ENCODE measurements at regions not wholly inside any gene's neighbourhood (a gene's known extent, or its start where the extent isn't known, plus 50 kb on each side); places are given as distances from the start of the nearest gene placed in this dataset.
"Not testable (repeated sequence)": the region's sequence is repeated elsewhere in the genome, so short reads cannot be mapped to it uniquely, and the experiment has no call there.

DNA sequence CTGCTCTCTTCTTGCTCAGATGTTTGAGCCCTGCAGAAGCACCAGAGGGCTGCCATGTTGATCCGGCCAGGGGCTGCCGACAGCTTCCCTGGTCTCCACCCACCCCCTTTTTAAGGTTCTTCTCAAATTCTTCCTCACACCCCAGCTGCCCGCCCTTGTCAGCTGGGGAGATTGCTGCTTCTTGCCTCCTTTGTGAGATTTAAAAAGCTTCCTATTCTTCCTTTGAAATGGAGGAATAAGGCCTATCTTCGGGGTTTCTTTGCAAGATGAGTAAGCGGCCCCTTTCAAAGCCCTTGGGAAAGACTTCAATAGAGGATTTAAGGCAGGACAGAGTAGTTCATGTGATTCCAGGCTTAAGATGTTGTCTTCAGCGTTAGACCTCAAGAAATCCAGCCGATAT lies 211.9 kb upstream of the SHH start:
- DNase-seq, result no peak

GRCh38 chr7:156022483-156023459 lies 210.5 kb upstream of the SHH start:
- peak; percentile 22 for DNase-seq

- DNase-seq, result peak; percentile 24
These were observed 209.2 kb upstream of the SHH start for GRCh38 chr7:156021471-156021870.

DNA sequence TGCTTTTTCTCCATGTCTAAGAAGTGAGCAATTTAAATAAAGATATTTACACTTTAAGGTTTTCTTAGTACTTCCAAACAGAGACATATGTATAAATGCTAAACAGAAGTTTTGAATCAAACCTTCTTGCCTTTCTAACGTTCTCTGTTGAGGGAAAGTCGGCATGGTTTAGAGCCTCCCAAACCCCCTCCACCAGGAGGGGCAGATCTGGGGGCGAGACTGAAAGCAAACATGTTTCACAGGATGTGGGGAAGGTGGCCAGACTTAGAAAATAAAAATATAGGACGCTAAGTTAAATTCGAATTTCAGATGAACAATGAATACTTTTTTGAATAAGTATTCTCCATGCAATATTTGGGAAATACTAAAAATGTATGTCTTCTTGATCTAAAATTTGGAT lies 208.3 kb upstream of the SHH start:
- DNase-seq, result no peak

DNA sequence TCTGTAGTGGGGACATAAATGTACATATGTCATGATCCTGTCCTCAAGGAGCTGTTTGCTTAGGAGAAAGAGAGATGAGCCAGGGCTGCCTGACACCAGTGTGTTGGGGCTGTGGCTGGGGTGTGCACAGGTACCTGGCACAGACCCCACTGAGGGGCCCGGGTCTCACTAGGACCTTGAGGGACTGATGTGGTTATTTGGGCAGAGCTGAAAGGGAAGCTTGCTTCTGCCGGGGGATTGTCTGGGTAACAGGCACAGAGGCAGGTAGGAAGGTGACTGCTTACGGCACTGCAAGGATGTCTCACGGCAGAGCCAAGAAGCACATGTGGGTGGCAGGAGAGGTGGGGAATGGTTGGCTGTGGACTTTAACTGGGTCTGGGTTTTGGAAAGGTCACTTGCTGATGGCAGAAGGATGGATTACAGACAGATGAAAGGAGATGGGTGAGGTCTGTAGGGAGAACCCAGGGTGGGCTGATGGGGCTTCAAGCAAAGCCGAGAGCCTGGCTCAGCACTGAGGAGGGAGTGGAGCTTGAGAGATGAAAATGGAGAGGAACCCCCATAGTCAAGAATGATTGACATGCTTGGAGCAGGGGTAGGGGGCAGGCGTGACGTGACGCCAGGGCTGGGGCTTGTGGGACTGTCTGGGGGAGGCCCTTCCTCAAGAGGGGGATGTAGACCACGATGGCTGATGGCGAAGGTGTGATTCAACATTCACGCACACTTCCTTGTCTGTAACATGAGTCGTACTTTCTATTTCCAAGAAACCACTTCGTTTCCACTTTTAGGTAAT lies 207.7 kb upstream of the SHH start:
- peak; percentile 34 for DNase-seq

DNA sequence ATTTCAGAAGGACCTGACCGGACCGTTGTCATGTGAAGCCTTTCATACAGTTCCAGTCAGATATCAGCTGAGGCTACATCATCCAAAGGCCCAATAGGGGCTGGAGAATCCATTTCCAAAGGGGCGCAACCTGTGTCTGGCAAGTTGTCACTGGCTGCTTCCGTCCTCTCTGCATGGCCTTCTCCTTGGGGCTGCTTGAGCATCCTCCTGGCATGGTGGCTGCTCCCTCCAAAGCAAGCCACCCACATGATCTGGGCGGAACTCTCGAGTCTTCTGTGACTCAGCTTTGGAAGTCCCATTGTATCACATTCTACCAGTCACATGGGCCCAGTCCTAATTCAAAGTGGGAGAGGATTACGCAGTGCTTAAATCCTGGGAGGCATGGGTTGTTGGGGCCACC lies 207.0 kb upstream of the SHH start:
- peak; percentile 35 for DNase-seq

- DNase-seq, result peak; percentile 26
These were observed 205.8 kb upstream of the SHH start for GRCh38 chr7:156017916-156018700.

DNA sequence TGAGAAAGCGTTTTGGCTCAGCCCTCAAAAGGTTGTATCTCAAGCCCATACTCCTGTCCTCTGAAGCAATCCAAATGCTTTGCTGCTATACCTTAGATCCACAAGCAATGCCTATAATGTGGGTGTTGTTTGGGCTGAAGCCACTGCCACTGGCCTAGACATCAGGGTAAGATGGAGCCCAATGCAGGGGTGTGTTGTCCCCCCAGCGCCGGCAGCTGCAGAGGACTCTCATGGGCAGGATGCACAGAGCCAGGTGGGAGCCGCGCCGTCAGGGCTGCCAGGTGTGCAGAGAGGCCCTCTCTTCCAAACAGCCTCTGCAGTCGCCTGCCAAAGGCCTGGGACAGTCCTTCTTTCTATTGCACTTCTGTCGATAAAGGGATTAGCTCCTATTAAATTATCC lies 205.2 kb upstream of the SHH start:
- peak; percentile 37 for DNase-seq

DNA sequence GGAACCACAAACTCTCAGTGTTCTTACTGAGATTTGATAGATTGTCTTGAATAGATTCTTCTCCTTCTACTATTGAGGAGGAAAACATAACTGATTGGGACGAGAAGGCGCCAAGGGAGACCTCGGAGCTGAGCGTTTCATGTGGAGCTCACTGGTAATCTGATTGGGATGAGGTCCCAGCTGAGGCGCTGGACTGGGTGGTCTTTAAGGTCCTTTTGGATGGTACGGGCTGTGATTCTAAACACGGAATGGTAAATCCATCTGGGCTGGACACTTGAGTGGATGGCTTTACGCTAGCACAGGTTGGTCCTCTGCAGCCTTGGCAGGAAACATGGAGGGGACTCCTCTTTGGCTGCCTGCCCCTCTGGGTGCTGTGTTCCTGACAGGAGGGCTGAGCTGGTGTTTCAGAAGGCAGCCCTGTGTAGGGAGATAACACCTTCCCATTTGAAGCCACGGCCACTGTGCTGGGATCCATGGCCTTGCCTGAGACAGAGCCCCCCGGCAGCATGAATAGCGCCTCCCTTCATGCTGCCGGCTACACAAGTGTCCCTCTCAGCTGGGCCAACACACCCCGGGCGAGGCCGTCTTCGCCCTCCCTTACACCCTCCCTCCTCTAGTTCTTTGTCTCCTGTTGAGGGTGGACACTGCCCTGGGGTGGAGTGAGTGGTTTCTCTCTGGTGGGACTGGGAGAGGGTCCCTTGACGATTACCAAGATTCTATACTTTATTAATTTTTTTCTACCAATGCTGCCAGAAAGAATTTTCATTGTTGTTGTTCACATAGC lies 203.2 kb upstream of the SHH start:
- DNase-seq, result peak; percentile 29

GRCh38 chr7:156014808-156015207 lies 202.5 kb upstream of the SHH start:
- DNase-seq, result peak; percentile 34

- peak; percentile 48 for DNase-seq
These were observed 201.9 kb upstream of the SHH start for GRCh38 chr7:156014201-156014600.

DNA sequence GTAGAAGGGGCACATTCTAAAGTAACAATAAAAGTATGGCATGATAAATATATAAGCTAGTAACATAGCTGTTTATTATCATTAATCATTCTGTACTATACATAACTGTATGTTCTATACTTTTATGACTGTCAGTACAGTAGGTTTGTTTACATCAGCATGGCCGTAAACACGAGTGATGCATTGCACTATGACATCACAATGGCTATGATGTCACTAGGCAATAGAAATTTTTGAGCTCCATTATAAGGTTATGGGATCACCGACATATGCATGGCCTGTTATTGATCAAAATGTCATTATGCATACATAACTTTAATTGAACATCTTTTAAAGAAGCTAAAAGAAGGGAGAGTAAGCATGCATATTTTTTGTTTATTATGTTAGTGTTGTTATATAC lies 200.1 kb upstream of the SHH start:
- no peak for DNase-seq

- DNase-seq, result no peak
These were observed 197.3 kb upstream of the SHH start for GRCh38 chr7:156009569-156009968.

GRCh38 chr7:156006876-156007275 lies 194.6 kb upstream of the SHH start:
- not testable (repeated sequence) for DNase-seq

DNA sequence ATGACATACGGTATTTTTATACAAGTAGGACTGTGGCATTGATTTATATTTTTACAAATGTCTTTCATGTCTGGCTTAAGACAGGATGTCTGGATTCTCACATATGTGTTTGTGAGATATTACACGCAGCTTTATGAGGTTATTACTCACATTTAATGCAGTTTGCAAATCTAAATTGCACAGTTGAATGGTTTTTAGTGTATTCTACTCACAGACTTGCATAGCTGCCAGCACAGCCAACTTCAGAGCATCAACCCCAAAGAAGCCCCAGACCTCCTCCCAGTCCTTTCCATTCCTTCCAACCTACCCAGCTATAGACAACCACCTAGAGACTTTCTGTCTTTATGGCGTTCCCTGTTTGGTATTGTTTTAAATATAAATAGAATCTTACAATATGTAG lies 193.8 kb upstream of the SHH start:
- no peak for DNase-seq

- peak; percentile 44 for DNase-seq
These were observed 193.0 kb upstream of the SHH start for GRCh38 chr7:156005202-156005691.

DNA sequence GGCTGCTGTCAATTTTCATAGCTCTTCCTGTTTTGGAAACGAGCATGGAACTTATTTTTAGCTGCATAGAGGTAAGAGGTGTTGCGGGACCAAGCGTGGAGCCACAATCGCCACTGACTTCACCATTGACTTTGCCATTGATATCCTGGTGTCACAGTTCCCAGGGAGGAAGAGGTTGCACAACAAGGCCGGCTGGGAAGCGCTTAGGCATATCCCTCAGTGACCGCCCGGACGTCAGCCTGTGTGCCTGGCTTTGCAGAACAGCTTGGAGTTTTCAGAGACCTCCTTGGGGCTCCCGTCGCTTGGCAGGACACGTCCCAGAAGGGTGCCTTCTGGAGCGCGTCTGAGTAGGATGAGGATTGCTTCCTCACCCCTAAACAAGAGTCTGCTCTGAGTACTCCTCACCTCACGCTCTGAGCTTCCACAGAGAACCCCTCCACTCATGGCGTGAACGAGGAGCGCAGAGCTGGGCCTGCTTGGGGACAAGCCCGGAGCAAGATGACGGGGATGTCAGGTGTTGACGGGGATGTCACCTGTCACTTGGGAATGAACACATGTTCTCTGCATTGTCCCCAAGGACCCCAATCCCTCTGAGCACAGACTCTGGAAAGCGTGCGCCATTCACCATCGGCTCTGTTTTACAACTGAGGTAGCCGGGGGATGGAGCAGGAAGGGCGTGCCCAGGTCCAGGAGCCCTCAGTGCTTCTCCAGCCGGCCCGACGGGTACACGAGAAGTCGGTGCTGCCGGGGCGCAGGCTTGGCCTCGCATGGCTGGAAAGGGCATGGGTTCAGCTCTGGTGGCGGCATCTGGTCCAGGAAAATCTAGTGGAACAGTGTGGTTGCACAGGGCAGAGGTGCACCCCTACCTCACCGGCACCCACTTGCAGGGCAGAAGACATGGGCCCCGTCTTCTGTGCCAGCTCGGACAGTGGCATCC lies 192.3 kb upstream of the SHH start:
- DNase-seq, result peak; percentile 39

DNA sequence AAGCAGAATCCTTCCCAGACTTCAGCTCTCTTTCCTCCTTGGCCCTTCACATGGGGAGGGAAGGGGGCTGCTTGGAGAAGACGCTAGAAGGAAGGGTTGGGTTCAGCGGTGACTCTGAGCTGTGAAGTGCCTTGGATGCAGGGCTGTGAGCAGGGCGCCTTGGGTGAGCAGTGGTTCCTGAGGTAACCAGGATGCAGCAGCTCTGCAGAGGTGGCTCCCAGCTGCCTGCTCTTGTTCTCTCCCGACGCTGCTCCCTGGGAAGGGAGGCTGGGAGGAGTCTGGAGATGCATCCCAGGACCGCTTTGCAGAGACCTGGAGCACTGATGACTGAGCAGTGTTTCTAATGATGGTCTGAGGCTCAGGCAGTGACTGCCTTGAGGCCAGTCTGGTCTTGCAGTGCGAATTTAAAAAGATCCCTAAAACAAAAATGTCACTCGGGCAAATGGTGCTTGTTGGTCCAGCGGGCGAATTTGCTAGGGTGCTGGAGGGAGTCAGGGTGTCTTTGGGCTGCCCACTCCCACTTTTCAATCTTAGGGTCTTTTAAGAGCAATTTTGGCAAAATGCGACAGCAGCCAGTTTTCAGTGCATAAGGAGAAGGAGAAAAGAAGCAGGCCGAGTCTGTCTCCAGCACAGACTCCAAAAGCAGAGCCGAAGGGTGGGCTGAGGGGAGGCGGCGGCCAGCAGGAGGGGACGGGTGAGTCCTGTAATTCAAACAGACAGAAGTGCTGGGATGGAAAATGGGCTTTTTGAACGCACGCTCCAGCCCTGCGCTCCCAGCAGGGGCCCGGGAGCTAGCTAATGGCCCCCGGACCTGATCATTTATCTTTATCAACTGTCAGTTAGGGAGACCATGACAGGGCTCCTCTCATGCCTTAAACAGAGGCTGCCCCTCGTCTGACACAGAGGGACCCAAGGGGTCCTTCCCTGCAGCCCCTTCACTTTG lies 191.2 kb upstream of the SHH start:
- peak; percentile 31 for DNase-seq

- peak; percentile 21 for DNase-seq
These were observed 190.3 kb upstream of the SHH start for GRCh38 chr7:156002362-156003066.
